Germinal center (tissue), 1 donor: ENCODE measurements at regions not wholly inside any gene's neighbourhood (a gene's known extent, or its start where the extent isn't known, plus 50 kb on each side); places are given as distances from the start of the nearest gene placed in this dataset.
"Not testable (repeated sequence)": the region's sequence is repeated elsewhere in the genome, so short reads cannot be mapped to it uniquely, and the experiment has no call there.

Source experiments
- DNase-seq: peaks from one replicate; pipeline ENCODE4 v3.0.0; 2012; ENCODE audit warnings: mixed read lengths, low spot score

DNA sequence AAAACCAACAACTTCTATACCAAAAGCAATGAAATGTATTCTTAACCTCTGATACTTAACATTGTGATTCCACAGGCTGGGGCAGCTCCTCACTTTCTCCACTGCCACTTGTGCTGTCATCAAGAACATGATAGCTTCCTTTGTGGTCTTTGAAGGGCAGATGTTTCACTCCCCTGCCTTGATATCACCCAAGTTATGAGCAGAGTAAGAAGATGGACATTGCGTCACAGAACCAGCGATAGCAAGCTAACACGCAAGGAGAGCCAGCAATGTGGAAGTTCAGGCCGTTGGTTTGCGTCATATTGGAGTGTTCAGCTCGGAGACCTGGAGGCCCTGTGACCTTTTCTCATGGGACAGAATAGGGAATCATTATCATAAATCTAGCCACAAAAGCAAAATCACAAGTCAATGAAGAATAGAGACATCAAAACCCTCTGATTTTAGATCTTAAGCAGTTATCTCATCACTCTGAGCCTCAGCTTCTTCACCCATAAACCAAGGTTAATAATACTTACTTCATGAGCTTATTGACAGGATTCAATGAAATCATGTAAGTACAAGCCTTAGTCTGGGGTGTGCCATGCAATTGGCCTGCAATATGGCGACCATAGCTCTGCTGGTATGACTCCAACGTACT lies 183.8 kb upstream of the THBS1 start:
- no peak for DNase-seq

DNA sequence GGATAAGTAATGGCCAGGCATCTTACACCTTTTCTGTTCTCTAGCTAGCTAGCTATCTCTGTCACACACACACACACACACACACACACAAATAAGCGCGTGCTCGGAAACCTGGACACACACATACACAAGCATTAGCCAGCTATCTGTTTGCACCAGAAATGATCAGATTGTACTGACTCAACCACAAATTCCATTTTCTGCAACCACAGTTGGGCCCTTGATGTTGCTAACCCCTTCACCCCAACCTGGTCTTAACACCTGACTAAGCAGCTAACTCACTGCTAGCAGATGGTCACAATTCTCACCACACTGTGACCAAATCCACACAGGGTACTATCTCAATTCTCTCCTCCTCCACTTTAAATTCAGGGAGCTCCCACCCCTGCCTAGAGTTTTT lies 183.0 kb upstream of the THBS1 start:
- no peak for DNase-seq

DNA sequence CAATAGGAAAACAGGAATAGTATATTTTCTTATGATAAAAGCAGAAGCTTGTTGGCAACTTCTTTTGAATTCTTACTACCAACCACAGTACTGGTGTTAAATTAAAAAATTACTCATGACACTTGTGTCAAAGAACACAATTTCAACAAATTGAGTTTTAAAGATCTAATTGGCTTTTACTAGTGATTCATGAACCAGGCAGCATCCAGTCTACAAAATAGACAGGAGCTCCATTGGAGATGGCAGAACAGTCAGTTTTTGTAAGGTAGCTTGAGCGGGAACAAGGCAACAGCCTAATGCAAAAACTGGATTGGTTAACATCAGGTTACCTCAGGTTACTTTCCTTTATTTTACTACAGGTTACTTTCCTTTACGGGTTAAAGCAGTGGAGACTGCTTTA lies 181.3 kb upstream of the THBS1 start:
- no peak for DNase-seq

DNA sequence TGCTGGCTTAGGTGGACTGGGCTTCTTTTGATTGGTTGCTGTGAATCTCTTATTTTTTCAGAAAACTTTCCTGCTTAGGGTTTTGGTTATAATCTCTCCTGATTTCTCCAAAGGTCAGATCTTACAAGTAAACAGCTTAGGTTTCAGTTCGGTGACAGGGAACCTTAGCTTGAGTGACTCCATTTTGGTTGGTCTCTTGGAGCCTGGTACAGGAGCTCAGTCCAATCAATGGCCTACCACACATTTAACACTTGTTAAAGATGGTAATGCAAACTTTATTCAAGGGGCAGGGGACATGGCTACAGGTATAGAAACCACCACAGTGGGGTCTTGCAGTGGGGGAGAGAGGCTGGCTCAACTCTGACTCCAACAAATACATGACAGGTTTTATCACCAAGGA lies 180.9 kb upstream of the THBS1 start:
- DNase-seq: no peak

DNA sequence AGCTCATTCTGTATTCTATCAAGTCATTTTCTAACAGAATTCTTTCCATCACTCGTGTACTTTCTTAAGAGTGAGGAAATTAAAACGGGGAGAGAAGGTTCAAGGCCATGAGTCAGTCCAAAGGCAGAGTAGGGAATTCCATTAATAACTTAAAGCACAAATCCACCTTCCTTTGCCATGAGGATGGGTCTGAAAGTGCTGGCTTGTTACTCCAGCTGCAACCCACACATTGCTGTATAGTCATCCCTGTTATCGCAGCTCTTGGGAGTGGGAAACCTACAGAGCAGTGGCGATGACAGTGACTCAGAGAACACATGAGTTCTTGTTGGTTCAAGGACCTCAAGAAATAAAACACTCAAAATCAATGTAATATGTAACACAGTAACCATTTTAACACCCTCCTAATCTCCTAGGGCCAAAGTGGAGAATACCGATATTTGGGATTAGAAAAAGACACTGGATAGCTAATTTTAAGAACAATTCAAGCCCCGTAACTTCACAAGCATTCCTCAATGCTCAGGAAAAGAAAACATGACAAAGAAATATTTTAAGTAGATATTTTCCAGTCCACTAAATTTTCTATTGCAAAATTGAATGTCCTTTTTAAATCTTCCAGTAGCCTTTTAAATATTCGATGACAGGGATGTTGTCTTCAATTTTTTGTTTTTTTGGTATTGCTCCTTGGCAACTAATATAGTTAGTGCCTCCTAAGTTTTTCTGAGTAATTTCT lies 179.9 kb upstream of the THBS1 start:
- DNase-seq: no peak

DNA sequence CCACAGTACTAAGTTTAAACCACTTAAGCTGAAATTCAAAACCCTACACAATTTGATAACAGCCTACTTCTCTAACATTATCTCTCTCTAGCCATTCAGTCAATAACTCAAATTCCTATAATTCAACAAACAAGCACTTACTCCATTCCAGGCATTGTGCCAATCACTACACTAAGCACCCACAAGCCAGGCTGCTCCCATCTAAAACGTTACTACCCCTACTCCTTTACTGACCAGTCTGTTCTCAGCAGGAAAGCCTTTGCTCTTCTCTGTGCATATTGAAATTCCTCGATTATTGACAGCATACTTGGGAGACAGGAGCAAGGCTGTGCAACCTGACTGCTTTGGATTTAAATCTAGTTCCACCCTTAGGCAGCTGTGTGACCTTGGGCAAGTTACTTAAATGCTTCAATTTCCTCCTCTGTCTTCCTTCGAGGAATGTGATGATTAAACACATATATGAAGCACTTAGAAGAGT lies 177.2 kb upstream of the THBS1 start:
- no peak for DNase-seq

DNA sequence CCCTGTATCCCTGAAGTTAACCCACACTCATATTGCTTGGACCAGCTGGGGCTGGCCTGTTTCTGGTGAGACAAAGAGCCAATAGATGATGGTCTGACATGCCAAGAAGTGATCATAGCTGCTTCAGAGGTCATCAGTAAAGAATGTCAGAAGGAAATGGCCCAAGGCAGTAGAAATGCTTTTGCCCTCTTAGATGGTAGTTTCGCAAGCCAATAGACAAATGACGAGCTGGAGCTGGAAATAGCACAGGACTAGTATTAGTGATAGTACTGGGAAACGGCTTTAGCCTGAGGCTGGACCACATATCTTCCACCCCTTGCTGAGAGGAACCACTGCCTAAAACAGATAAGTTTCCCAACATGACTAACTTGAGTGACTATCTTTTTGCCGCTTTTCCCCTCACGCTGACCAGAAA lies 176.1 kb upstream of the THBS1 start:
- no peak for DNase-seq

DNA sequence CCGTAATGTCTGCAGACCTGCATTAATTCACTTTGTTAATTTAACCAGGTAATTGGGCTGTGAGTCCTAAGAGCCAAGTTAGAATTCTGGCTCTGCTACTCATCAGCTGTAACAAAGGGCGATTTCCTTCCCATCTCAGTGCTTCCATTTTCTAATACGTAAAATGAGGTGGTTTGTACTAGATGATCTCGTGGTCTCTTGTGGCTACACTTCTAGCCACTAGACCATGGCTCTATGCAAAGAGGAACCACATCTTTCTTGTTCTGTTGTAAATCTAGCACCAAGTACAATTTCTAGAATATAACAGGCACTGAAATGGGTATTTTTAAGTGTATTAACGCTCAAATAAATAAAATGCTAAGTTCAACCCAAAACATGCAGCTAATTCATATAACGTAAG lies 174.4 kb upstream of the THBS1 start:
- DNase-seq: no peak

DNA sequence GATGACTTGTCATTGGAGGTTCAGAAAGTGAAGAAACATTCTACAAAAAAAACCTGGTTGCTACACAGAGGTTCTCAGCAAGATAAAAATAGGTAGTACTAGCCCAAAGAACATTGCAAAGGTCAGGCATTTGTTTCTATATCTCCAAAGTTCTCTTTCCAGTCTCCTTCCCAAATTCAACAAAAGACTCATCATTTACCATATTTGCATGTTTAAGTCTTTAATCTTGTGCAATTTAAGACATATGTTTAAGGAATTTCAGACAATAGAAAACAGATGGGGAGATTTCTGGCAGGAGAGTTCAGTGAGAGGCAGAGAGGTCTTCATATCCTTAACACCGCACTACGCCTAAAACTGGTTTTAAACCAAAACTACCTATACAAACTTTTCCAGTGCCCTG lies 173.8 kb upstream of the THBS1 start:
- no peak for DNase-seq

DNA sequence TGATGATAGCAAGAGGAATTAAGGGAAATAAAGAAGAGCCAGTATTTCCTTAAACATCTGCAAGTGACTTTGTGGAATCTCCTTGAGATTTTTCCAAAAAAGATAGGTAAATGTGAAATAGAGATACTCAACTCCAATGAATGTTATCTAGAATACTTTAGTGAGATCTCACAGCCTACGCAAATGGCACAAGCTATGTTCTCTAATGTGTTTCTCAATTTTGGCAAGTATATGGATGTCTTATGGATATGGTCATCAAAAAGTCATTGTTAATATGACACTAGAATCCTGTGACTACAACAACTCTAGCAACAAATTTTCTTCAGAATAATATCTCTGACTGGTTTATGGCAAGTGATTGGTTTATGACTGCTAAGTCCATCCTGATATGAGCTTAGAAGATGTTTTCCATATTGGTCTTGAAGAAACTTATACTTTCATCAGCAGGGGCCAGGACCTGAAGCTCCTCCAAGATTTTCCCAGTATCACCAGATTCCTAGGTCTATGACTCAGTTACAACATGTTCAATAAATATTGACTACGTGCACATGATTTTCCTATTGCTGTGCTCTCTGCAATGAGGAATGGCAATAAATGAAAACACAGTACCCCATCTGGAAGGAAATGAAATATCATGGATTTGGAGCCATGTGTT lies 170.9 kb upstream of the THBS1 start:
- no peak for DNase-seq

DNA sequence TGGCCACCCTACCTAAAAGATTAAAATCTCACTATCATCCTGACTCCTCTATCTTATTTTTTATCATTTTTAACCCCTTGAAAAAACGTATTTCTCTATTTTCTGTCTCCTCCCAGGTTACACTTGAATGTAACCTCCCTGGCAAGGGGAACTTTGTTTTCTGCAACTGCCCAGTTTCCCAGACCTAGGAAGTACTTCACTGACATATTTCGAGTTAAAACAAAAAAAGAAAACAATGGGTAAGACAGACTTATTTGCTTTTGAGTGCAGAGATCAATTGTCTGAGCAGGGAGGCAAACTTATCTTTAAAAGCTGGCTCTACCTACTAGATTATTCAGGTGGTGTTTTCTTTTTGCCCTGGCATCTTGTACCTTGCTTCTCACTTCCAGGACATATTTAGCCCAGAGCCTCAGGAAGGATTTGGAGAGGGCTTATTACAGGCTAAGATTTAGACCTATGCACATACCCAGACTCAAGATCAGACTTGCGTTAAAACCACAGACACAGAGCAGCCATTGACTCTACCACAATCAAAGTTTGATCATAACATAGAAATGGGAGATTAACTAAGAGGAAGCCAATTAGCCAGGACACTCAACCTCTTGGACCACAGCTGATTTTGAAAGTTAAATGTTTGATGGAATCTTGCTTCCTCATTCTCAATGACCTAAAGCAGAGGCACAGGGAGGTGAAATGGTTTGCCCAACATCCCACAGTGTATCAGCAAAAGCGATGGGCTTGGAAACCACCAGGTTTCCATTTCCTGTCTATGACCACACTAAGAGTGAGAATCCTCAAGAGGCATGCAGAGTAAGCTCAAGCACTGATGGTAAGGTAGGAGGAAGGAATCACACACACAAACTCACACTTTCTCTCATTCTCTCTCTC lies 169.5 kb upstream of the THBS1 start:
- DNase-seq: no peak

DNA sequence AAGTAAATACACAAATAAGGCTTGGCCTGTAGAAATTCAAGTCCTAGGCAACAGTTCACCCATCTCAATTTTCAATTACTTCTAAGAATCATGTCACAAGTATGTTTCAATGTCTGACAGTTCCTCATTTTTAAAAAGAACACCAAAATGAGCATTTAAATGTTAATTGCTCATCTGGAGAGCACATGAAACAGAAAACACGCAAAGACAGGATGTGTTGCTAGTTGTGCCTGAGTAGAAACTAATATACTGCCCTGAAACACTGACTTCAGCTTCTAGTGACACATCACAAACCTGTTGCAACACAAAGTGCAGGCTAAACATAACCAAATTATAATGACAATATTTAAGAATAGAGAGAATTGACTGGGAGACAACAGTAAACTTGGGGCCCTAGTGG lies 167.3 kb upstream of the THBS1 start:
- DNase-seq: no peak

DNA sequence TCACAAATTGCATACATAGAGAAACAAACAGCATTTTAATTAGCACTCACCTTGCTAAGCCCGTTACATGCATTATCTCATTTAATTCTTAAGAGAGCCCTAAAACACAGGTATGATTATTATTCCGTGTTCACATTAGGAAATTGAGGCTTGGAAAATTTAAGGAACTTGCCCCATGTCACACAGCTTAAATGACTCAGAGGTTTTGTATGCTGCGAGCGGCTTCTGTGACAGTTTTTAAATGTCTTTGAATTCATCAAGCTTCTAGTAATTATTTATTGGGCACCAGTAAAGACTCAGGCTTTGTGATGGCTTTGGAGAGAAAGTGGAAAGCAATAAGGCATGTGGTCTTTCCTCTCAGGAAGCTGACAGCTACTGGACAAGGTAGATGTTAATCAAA lies 166.7 kb upstream of the THBS1 start:
- no peak for DNase-seq

DNA sequence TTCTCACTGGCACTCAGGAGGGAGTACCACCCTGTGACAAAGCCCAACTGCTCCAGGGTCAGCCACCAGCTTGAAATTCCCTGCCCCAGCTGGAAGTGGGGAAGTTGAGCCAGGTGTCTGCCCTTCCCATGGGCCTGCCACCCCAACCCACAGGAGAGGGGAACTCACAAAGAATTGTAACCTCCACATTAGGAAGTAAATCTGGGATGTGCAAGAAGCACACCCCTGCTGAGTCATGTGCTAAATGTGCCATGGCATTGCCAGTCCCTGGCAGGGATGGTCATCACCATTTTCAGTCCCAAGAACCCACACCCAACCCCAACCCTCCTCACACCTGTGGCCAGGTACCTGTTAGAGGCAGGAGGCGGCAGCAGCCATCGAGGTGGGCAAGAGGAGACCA lies 165.2 kb upstream of the THBS1 start:
- no peak for DNase-seq

DNA sequence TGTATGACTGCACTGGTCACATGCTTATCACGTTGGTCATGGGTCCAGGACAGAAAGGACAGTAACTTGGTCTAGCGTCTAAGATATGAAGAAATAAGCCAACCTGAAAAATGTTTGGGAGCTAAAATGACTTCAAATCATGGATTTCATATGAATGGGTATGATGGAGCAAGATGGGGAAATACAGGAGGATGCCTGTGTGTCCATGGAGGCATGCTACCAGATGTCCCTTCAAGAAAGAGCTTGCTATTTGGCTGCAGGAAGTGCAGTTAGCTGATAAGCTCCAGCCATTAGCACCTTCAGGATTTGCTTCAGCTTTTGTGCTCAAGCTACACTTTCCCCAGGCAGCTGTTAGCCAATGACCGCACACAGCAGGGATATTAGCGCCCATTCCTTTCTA lies 164.6 kb upstream of the THBS1 start:
- no peak for DNase-seq

DNA sequence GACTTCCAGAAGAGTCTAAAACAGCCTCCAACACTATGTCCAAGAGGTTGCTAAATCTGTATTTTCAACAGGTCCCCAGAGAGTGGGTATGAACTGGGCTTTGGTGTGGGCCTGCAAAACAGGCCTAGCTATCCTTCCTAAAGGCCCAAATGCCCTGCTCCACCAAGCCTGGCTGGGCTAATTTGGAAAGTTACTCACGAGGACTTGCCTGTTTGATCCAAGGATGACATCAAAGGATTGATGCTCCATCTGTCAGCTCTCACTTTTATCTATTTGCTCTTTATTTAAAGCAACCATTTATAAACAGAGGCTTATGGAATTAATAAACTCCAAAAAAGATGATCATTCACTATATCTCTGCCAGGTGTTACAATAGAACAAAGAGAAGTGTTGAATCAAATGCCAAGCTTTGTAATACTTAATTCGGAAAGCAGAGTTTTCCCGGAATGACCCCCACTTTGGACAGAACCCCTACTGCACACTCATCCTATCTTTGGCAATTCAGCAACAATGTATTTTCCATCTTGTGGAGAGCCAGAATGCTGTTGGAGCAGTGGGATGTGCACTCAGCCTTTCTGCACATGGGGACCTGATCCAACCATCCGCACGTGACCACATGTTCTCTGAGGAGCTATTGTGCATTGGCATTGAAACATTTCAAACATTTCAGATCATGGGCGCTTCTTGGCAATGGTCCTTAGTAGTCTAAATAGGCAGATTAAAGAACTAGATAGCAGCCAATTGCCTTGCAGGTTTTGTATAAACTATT lies 163.3 kb upstream of the THBS1 start:
- DNase-seq: no peak

DNA sequence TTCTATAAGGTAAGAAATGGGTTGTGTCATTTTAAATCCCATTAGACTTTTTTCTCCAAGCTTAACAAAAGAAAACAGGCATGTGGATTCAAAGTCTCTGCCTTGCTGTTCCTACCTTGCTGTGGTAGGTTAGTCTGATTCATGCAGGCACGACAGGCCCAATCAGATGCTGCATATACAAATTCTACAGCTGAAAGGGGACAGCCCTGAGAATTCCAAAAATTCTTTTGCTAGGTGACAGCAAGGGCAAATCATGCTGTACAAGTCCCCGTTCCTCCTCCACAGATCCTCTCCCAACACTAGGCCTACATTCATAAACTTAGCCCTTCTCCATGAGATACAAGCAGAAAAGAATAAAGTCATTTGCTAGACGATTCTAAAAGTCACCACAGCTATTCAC lies 161.2 kb upstream of the THBS1 start:
- no peak for DNase-seq

DNA sequence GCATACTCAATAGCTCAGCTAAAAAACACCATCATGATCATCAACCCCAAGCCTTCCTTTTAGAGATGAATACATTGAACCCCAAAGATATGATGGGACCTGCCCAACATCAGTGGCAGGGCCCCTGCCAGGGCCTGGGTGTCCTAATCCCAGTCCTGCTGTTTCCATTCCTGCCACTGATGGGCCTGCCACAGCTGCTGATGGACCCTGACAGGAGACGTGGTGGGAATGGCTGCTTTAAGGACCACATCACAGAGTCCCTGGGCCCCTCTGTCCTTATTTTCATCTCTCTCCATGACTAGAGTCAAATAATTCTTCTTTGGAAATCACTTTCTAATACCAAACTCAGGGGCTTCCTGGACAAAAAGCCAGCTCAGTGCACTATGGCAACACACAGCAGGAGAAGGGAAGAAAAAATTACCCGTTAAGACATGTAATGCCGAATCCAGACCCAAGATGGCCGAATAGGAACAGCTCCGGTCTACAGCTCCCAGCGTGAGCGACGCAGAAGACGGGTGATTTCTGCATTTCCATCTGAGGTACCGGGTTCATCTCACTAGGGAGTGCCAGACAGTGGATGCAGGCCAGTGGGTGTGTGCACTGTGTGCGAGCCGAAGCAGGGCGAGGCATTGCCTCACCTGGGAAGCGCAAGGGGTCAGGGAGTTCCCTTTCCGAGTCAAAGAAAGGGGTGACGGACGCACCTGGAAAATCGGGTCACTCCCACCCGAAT lies 160.6 kb upstream of the THBS1 start:
- not testable (repeated sequence) for DNase-seq

DNA sequence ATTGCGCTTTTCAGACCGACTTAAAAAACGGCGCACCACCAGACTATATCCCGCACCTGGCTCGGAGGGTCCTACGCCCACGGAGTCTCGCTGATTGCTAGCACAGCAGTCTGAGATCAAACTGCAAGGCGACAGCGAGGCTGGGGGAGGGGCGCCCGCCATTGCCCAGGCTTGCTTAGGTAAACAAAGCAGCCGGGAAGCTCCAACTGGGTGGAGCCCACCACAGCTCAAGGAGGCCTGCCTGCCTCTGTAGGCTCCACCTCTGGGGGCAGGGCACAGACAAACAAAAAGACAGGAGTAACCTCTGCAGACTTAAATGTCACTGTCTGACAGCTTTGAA lies 160.1 kb upstream of the THBS1 start:
- not testable (repeated sequence) for DNase-seq

DNA sequence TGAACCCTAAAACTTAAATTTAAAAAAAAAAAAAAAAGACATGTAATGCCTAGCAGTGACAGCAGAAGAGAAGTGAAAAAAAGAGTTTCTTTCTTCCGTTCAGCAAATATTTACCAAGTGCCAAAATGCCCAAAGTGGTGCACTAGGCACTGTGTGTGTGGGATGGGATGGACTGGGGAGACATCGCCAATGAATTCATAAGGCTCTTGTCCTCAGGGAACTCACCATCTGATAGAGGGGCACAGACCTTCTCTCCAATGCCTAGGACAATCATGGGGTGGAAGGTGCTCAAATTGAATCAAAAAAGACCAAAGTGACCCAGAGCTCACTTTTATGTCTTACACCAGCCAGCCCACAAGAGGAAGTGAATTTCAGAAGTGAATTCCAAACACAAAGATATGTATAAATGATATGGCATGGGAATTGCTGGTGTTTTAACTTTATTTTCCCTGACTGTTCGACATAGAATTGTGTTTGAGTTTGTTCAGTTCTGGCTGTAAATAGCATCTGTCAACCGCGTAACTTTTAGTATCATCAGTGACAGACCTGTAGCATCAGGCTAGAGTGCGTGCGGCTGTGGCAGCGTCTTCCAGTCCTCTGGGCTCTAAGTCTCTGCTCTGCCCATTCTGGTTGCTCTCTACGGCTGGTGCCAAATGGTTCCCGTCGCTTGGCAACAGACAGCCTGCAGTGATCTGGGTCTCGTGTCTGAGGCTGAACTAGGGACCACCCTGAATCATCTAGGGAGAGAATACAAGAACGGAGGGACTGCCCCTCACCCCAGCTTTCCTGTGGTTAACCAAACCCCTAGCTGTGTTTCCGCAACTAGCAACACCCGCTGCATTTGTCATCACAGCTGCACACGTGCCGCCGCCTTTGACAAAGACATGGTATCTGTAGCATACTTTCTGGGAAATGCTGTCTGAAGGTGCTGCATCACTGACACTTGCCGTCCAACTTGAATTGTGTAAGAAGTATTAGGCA lies 154.0 kb upstream of the THBS1 start:
- no peak for DNase-seq
